Prostate gland (tissue), 2 donors: ENCODE measurements at regions not wholly inside any gene's neighbourhood (a gene's known extent, or its start where the extent isn't known, plus 50 kb on each side); places are given as distances from the start of the nearest gene placed in this dataset.

ENCODE experiments used
- DNase-seq: peaks from one replicate; pipeline ENCODE4 v3.0.0-alpha.2; 2019; ENCODE audit warnings: low spot score
- H3K27ac ChIP-seq, 2 donors: fragments of 200-600 bp; sonication (generic); 2 replicates each; pipeline ENCODE4 v1.5.1; 2017 to 2019
- H3K27me3 ChIP-seq: fragments of 200-600 bp; sonication (generic); replicated peaks from 2 replicates; pipeline ENCODE4 v1.5.1; 2019; ENCODE audit not compliant: insufficient read depth
- H3K36me3 ChIP-seq, 2 donors: fragments of 200-600 bp; sonication (generic); 1 replicate in 1 of 2; 2 replicates in 1 of 2; pipeline versions ENCODE4 v1.5.1 to v1.8.1; 2017 to 2019
- H3K4me1 ChIP-seq: fragments of 200-600 bp; sonication (generic); replicated peaks from 2 replicates; pipeline ENCODE4 v1.5.1; 2019
- H3K4me3 ChIP-seq, 2 donors: fragments of 200-600 bp; sonication (generic); 2 replicates each; pipeline ENCODE4 v1.5.1; 2017 to 2019
- H3K9me3 ChIP-seq: fragments of 200-600 bp; sonication (generic); 2 replicates; pipeline ENCODE4 v1.5.1; 2017
- POLR2A ChIP-seq: fragments of 450-650 bp; IDR thresholded peaks from one replicate; pipeline ENCODE4 v1.6.1; 2016; ENCODE audit warnings: antibody characterized with exemption, mild to moderate bottlenecking
- POLR2AphosphoS5 ChIP-seq: sonication (generic); formaldehyde crosslinking; IDR thresholded peaks from one replicate; pipeline ENCODE4 v1.6.1; 2017; ENCODE audit warnings: antibody characterized with exemption
- WGBS: methylation state at CpG from one replicate; pipeline ENCODE4 v1.1.5; 2018; 5-methylcytosine and 5-hydroxymethylcytosine counted together
- intact Hi-C: fragments of 100-400 bp; cut with DNase I; formaldehyde crosslinking; loops from one replicate; pipeline ENCODE4 v1.14.2; 2022
- TF ChIP-seq, protein P1 (sequence below), 4 experiments: fragments of 200-600 bp in 2 of 4; fragments of 450-650 bp in 2 of 4; sonication (generic) in 2 of 4; IDR thresholded peaks; 1 replicate in 3 of 4; 2 replicates in 1 of 4; pipeline ENCODE4 v1.5.1; 2016 to 2019; ENCODE audit warnings: antibody characterized with exemption in 4 of 4, mild to moderate bottlenecking in 2 of 4, moderate library complexity in 2 of 4

DNA sequence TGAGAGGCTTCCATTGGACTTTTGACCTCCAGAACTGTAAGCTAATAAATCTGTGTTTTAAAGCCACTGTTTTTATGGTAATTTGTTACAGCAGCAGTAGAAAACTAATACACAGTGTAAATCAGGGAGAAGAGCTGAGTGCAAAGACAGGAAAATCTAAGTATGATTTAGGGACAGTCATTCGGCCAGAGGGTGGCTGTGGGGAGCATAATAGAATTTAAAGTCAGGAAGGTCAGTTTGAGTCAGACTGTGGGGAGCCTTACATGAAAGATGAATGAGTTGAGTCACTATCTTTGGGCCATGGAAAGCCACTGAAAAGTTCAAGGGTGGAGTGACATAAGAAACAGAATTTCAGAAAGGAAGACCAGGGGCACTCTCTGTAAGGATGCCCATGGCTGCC, 52.4 kb upstream of the SSX2IP start:
- no peak for TF ChIP-seq POLR2AphosphoS5
- no peak for TF ChIP-seq POLR2A
- TF ChIP-seq, protein P1, sequence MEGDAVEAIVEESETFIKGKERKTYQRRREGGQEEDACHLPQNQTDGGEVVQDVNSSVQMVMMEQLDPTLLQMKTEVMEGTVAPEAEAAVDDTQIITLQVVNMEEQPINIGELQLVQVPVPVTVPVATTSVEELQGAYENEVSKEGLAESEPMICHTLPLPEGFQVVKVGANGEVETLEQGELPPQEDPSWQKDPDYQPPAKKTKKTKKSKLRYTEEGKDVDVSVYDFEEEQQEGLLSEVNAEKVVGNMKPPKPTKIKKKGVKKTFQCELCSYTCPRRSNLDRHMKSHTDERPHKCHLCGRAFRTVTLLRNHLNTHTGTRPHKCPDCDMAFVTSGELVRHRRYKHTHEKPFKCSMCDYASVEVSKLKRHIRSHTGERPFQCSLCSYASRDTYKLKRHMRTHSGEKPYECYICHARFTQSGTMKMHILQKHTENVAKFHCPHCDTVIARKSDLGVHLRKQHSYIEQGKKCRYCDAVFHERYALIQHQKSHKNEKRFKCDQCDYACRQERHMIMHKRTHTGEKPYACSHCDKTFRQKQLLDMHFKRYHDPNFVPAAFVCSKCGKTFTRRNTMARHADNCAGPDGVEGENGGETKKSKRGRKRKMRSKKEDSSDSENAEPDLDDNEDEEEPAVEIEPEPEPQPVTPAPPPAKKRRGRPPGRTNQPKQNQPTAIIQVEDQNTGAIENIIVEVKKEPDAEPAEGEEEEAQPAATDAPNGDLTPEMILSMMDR (IDR thresholded peaks at IDR 0.05) = no peak
- H3K4me1 ChIP-seq = no peaks in the 10 kb centered on the region
- H3K27ac ChIP-seq = no peak overlapping the region
- intact Hi-C loops = no loop called here
- no peaks in the 10 kb centered on the region for H3K27me3 ChIP-seq
- no peaks in the 10 kb centered on the region for H3K9me3 ChIP-seq
- no peak overlapping the region for H3K4me3 ChIP-seq
- 75% methylated on average over 1 of the region's 1 CpG for WGBS
- DNase-seq = no peak
- no peaks in the 10 kb centered on the region for H3K36me3 ChIP-seq

DNA sequence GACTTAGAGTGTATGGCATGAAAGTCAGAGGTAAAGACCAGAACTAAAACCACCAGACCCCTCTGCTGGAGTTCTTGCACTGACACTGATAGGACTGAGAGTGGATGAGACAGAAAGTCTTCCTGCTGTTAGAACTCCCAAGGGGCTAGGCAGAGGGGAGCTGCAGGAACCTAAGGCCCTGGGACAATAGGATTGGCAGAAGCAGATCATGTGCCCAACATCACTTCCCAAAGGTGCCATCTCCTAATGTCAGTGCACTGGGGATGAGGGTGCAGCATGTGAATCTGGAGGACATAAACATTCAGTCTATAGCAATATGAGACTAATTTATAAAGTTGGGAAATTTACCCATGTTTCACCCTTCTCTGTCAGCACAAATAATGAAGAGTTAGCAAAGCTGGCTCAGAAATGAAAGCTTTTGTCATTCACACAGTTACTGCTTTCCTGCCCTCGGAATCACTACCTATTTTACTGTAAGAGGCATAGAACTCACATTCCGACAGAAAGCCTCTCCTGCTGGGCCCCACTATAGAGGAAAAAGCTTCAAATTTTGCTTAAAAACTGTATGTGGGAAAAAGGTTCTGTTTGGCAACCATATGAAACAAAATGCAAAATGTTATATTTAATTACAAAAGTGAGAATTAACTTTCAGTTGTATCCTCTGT, 49.9 kb upstream of the SSX2IP start:
- DNase-seq = no peak
- WGBS = 76% methylated on average over 2 of the region's 2 CpGs
- TF ChIP-seq POLR2AphosphoS5 = no peak
- TF ChIP-seq, protein P1 (IDR thresholded peaks at IDR 0.05) = no peak
- no peak for TF ChIP-seq POLR2A
- Histone ChIP-seq H3K9me3 (no peaks in the 10 kb centered on the region), H3K4me1 (no peaks in the 10 kb centered on the region), H3K27me3 (no peaks in the 10 kb centered on the region), H3K36me3 (no peaks in the 10 kb centered on the region), H3K4me3 (no peak overlapping the region), H3K27ac (no peak overlapping the region)
- intact Hi-C loops = no loop called here
